HG02938 (cell line): ENCODE measurements at regions not wholly inside any gene's neighbourhood (a gene's known extent, or its start where the extent isn't known, plus 50 kb on each side); places are given as distances from the start of the nearest gene placed in this dataset.

ENCODE experiments used
- ATAC-seq: cut with Tn5 transposase; IDR thresholded peaks from one replicate; pipeline ENCODE4 v1.9.1; 2021; ENCODE audit warnings: mild to moderate bottlenecking, moderate library complexity; ENCODE audit not compliant: unreplicated experiment

- no peak for ATAC-seq
These were observed 697.0 kb upstream of the INTU start for GRCh38 chr4:126935801-126936200.

GRCh38 chr4:126937342-126937741 is 695.4 kb upstream of the INTU start:
- ATAC-seq, result no peak

DNA sequence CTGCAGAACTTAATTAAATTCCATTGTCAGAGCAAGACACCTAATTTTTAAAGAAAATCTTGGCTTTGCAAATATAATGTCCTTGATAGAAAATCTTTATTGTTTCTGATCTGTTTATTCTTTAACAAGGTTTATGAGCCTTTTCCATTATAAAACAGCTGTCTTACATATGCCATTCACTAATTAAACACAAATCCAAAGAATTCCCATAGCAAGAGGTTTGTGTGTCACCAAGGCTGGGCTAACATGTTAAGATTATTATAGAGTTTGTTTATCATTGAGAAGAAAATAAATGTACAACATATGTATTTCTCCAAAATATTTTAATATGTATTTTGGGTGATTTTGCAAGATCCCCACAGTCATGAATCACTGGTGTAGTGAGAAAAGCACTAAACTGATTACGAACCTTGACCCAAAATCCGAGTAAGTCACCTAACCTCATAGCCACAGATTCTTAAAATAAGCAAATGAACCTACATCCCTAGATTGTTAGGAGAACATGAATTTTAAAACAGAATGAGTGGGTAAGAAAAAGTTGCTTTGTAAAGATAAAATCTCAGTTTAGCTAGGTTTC is 694.8 kb upstream of the INTU start:
- no peak for ATAC-seq

DNA sequence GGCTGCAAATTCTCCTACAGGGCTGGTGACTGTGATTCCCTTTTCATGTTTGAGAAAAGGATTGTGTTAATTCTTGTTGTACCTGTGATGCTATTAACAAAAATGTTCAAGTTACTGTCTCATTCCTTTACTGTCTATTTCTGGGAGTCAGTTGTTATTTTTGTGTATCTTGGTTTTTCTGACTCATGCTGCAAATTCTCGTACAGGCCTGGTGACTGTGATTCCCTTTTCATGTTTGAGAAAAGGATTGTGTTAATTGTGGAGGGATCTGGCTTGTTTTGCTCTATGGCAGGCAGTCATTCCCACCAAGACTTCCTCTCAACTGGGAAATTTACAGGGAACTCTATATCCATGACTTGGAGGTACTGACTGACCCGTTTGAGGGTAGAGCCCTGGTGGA is 693.4 kb upstream of the INTU start:
- ATAC-seq, result no peak

DNA sequence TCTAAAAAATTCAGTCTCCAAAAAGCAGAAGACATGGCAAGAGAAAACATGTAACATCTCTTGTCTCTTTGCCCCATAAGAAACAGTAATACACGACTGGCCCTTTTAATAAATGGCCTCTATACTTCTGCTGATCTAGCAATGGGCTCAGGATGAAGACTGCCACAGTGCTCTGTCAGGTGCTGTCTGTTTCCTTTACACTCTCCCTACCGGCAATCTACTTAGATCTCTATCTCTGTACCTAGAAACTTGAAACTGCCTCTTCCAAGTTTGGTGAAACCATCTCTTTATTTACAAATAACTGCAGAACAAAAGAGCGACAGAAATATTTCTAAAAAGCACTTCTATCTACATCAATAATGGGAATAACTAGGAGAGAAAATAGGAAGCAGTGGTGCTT is 685.2 kb upstream of the INTU start:
- no peak for ATAC-seq

DNA sequence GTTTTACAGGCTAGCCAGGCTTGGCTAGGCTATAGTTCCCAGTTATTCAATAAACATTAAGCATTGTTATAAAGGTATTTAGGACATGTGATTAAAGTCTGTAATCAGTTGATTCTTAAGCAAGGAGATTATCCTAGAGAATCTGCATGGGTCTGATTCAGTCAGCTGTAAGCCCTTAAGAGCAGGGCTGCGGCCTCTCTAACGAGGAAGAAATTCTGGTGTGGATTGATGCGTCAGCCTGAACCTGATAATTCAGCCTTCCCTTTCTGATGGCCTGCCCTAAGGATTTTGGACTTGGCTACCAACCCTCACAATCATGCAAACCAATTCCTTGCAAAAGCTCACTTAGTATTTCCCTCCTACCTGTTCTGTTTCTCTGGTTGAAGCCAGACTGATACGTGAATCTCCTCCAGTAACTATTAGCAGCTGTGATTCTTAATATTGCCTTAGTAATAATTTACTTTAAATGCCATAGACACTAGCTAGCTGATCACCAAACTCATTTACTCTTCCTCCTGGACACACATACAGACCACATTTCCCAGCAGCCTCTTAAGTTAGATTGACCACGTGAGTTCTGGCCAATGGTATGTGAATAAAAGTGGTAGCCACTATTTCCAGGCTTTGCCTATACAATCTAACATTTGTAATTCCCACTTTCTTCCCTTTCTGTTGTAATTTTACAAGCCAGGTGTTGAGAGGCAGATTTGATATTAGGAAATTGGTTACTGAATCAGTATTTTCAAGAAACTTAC is 678.0 kb upstream of the INTU start:
- no peak for ATAC-seq

DNA sequence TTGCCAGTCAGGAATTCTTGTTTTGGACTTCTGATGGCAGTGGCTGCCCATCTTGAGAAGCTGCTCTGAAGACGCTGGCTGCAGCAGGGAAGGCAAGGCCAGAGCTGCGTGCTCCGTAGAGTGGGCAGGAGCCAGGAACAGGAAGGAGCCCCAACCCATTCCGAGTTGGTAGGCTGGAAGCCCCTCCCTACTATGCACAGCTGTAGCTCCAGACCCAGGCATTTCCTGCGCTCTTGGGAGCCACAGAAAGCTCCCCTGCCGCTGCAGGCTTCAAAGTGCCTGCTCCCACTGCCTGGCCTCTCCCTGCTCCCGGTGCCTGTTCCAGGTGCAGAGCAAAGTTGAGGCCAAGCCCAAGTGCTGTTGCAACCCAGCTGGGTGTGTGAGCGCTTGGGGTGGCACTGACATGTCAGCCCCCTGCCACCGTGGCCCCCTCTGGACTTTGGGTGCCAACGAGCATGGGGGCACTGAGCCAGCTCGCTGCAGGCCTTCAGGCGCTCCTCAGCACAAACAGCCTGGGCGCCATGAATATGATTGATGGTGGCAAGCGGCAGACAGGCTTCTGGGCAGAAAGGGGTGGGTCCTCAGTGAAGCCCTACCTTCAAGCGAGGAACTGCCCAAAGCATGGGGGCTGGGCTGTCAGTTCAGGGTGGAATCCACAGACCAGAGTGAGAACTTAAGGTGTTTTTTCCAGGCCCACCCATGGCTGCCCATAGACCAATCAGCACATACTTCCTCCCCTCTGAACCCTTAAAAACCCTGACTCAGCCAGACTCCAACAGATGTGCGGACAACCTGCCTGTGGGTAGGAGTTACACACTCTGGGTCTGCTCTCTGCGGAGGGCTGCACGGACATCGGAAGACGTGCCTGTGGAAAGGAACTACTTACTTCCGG is 677.2 kb upstream of the INTU start:
- ATAC-seq, result no peak

- ATAC-seq, result no peak
These were observed 676.4 kb upstream of the INTU start for GRCh38 chr4:126956184-126956897.

DNA sequence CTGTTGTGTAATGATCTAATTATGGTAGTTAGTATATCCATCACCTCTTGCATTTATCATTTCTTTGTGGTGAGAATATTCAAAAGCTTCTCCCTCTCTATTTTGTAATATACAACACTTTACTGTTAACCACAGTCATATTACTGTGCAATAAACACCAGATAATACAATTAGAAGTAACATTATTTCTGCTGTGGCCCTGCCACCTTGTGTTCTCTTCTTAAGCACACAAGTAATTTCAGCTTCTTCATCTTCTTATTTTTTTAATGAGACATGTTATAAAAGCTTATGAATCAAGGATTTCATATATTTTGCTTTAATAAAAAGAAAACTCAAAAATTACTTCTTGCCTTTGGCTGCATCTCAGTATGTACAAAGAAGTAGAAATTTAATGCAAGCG is 675.2 kb upstream of the INTU start:
- no peak for ATAC-seq

DNA sequence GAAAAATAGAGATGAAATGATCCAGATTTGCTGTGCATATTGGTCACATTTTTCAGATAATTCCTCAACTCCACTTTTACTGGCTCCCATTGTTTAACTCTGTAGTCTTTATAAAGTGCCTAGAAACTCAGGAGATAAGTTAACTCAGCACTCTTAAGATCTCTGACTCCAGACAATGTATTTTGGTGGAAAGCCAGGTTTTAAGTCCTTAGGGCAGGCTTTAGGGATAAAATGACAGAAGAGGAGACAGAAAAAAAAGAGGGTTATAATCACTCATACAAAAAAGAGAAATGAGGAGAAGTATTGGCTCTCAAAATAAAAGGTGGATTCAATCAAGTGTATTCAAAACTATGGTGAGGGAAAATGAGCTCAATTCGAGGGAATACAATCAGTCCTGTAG is 674.8 kb upstream of the INTU start:
- ATAC-seq, result no peak

DNA sequence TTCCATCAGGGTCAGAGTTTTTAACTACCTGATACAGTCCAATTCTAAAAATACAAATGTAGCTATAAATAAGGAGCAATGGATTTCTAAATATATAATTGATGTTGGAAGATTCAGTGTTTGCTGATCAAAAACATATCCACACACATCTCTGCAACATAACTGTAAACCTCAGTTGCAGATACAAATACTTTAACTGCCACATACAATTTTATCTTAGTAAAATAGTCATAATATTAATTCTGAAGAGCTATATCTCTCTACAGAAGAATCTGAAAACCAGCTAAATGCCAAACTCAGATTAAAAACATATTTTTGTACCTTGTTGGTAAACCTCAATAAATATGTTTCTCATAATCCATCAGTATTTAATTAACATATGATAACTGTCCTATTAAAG is 674.3 kb upstream of the INTU start:
- no peak for ATAC-seq

GRCh38 chr4:126959056-126959745 is 673.6 kb upstream of the INTU start:
- no peak for ATAC-seq

DNA sequence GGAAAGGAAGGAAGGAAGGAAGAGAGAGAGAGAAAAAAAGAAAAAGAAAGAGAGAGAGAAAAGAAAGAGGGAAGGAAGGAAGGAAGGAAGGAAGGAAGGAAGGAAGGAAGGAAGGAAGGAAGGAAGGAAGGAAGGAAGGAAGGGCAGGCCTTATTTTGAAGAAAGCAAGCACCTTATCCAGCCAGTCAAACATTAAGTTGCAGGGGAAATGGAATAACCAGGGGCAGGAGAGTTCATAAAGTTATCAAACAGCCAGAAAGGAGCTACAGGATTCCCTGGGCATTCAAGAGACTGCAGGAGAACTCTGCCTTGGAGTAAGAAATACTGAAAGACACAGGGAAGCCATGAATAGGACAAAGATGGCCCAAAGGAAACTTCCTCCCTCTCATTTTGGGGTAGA is 672.0 kb upstream of the INTU start:
- no peak for ATAC-seq

GRCh38 chr4:126961661-126962060 is 671.1 kb upstream of the INTU start:
- no peak for ATAC-seq

DNA sequence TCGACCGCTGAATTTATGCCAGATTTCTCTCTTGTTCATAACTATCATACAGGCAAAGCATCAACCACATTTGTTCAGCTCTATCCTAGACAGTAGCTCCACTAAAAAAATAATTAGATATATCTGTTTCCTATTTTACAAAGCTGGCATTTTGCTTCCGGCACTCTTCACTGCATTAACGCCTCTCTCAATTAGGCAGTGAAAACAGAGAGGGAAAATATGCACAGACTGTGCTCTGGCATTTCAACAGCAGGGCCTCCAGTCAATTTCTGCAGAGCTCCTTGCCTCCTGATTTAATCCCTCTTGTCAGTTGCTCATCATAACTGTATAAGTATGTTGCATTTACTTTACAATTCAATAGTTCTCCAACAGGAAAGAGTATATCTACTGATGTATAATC is 666.9 kb upstream of the INTU start:
- no peak for ATAC-seq

GRCh38 chr4:126969360-126970235 is 663.2 kb upstream of the INTU start:
- no peak for ATAC-seq

- no peak for ATAC-seq
These were observed 659.6 kb upstream of the INTU start for GRCh38 chr4:126973201-126973600.

DNA sequence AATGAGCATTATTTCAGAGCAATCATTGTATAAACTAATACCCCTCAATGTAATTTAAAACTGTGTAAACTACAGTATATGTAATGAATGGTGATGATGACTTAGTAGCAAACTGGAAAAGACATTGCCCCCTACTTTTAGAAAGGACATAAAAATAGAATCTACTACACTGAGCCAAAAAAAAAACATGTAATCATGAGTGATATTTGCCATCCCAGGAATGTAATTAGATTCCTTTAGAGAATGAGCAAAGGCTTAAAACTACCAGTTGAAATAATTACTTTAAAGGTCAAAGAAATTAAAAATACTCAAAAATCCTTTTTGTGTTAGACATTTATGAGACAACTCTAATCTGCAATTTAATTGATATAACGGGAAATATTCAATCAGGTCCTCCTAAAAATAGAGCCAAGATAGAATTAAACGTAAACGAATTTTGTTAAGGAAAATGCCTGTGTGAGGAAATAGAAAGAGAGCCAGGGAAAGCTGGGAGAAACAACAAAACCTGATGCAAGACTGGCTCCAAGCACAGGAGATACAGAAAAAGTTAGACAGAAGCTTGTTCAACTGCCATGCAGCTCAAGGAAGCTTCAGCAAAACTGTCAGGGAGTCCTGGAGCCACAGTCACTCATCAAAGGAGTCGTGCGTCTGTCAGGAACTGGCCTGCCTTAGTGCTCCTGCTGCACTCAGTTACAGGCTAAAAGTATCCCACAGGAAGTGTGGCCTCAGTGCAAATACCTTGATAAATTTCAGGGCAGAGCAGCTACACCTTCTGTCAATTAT is 655.7 kb upstream of the INTU start:
- ATAC-seq, result no peak

- no peak for ATAC-seq
These were observed 646.8 kb upstream of the INTU start for GRCh38 chr4:126986005-126986404.
